Panc1 (cell line): ENCODE measurements at regions not wholly inside any gene's neighbourhood (a gene's known extent, or its start where the extent isn't known, plus 50 kb on each side); places are given as distances from the start of the nearest gene placed in this dataset.
"Not testable (repeated sequence)": the region's sequence is repeated elsewhere in the genome, so short reads cannot be mapped to it uniquely, and the experiment has no call there.

Experiments used
- CTCF ChIP-seq: fragments of 450-650 bp; IDR thresholded peaks from 2 replicates; pipeline ENCODE4 v1.5.1; 2017; ENCODE audit warnings: mild to moderate bottlenecking
- POLR2AphosphoS5 ChIP-seq: IDR thresholded peaks from 2 replicates; pipeline ENCODE4 v1.6.1; 2012; ENCODE audit warnings: mild to moderate bottlenecking, low read depth, low read length, moderate library complexity

DNA sequence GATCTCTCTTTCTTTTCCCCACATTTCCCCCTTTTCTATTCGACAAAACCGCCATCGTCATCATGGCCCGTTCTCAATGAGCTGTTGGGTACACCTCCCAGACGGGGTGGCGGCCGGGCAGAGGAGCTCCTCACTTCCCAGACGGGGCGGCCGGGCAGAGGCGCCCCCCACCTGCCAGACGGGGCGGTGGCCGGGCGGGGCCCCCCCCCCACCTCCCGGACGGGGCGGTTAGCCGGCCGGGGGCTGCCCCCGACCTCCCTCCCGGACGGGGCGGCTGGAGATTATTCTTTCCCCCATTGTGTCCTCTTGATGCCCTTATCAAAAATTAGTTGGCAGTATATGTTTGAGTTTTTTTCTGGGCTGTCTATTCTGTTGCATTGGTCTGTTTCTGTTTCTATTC lies 56.9 kb upstream of the ZNF184 start:
- not testable (repeated sequence) for TF ChIP-seq CTCF, POLR2AphosphoS5
